T-helper 1 cell (primary cell): ENCODE measurements at regions not wholly inside any gene's neighbourhood (a gene's known extent, or its start where the extent isn't known, plus 50 kb on each side); places are given as distances from the start of the nearest gene placed in this dataset.

Source experiments
- DNase-seq, 5 donors: peaks; one replicate each; pipeline ENCODE4 v3.0.0-alpha.2; 2012 to 2020

DNA sequence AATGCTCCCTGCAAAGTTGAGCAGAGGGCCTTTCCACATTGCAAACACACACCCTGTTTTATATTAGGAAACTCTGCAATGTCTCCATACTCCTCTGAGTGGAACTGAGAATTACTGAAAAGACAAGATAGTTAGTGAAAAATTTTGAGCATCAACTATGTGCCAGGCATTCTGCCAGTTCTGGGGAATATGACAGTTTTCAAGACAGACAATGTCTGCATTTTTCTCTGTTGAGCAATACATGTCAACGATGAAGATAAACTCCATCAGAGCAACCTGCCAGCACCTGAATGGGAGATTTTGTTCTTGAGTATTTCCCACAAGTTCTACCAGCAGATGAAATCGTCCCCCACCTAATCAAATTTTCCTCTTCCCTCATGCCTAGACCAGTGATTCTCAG, 203.4 kb upstream of the BMPER start:
- DNase-seq = no peak

DNA sequence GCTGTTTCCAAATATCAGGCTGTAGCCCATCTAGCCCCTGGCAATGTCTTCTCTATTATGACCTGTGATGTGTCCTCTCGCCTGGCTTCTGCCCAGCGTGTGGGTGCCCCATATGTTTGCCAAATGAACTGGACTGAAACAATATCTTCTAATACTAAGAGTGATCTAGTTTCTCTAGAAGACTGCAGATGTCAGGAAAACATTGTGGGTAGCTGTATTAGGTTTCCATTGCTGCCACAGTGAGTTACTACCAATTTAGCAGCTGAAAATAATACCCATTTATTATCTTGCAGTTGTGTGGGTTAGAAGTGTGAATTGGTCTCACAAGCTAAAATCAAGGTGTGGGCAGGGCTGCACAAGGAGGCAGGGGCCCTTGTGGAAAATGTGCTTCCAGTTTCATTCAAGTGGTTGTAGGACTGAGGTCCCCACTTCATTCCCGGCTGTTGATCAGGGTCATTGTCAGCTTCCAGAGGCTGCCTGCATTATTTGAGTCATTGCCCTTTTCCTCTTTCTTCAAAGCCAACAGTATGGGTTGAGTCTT, 202.8 kb upstream of the BMPER start:
- DNase-seq = no peak

DNA sequence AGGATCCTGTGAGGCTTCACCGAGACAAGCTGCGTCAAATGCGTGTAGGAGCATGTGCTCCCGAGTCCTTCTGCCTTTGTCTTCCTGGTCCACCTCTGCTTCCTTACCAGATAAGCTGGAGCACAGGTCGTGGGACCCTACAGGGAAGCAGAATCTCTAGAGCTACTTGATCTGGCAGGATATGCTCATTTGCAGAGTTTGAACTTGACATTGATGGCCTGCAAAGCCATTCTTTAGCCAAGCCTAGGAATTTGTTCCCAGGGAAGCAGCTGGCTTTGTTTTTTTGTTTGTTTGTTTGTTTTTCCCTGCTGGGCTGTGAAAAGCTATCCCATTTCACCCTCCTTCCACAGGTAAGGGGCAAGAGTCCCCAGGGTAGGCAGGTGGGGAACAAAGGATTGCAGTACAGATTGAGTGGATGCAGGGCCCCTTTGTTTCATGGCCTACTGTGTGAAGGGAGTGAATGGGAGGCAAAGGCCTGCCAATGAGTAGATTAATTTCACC, 200.0 kb upstream of the BMPER start:
- DNase-seq = no peak

DNA sequence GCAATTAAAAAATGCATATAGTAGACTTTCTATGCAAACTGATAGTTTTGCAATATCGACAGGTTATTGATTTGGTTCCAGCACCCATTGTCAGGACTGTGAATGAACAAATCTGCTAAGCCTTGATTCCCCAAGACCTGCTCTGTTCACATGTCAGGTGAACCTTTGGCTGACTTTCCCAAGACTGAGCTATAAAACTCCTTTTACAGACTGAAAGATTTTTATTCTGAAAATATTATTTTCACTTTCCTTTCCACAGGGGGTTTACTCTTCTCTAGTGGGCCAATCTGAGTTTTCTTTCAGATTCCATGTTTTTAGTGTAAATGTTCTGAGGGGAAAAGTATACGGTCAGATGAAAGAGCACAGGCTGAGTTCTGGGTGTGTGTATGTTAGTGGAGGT, 199.2 kb upstream of the BMPER start:
- no peak for DNase-seq

DNA sequence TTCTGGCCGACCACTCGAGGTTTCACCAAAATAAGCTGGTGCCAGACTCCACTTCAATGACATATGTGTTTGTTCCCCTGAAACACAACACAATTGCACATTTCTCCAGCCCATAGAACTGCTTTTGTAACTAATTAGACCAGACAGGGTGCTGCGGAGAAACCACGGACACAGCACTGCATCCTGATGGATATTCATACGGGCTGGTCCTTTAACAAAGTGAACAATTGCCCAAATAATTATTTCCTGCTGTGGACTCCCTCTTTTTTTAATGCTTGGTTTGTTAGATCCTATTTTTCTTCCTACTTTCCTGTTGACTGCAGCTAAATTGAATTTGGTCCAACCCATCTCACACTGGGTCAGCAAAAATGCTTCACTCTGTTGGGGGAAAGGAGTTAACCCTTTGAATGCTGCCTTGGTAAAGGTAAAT, 198.6 kb upstream of the BMPER start:
- DNase-seq = no peak

DNA sequence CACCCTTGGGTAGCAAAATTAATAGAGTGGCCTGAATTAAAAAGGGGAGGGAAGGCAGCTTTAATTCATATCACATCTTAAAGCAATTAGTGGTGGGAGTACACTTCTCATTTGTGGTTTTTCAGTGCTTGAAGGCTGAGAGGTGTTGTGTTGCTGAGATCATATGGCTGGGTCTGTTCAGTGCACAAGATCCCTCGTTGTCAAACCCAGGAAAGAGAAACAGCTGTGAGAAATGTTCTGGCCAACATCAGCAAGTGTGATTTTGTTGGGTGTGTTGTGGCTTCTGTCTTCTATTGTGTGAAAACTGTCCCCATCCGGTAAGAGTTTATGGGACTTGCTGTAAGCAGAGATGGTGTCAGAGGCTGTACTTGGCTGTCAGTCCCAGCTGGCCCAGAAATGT, 197.9 kb upstream of the BMPER start:
- no peak for DNase-seq

DNA sequence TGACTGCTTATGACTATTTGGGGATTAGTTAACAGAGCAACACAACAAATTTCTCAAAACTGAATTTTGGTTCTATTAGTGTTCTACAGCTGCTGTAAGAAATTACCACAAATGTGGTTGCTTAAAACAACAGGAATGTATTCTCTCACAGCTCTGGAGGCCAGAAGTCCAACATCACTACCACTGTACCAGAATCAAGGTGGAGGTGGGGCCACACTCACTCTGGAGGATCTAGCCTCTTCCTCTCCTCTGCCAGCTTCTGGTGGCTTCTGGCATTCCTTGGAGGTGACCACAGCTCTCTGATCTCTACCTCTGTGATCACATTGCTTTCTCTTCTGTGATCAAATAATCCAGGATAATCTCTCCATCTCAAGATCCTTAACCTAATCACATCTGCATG, 194.7 kb upstream of the BMPER start:
- DNase-seq = no peak

DNA sequence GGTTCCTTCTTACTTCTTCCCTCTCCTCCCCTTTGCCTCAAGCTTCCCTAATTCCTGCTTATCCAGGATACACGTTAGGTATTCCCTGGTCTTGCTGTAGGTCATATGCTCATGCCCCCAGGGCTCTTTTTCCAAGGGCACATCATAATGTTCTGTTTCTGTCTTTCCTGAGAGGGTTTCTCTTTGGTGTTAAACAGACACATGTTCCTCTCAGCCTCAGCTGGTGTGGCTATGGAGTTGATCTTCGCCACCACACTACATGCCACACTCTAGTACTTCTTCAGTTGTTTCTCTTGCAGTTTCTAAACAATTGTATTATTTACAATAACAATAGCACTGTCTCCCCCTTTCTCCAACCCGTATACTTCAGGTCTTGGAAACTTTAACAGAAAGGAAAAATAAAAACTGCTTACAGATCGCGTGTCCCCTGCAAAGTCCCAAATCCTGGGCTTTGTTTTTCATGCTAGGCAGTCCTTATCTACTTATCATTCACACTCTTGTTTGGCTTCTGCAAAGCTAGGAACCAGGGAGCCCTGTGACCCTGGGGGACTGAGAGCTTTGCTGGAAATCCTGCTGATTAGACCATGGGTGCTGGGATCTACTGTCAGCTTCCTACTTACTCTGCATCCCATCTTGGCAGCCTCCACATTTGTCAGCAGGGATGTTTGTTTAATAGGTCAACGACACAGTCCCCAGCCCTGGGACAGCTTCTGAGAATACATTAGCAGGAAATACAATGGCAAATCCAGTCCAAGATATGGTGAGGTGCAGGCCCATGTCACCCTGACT, 193.9 kb upstream of the BMPER start:
- no peak for DNase-seq

DNA sequence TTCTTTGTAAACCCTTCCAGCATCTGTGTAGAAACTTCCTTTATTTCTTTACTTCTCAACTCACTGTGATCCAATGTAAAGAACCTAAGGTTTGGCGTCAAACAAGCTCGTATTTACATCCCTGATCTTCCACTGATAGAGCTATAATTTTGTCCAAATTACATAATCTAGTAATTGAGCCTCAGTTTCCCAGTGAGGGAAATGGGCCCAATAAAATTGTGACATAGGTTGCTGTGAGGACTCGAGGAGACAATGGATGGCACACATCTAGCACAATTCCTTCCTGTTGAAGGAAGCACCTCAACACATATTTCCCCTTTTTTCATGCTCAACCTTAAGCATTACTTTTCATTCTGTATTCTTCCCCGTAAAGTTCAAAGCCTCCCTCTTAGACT, 193.3 kb upstream of the BMPER start:
- DNase-seq = no peak

DNA sequence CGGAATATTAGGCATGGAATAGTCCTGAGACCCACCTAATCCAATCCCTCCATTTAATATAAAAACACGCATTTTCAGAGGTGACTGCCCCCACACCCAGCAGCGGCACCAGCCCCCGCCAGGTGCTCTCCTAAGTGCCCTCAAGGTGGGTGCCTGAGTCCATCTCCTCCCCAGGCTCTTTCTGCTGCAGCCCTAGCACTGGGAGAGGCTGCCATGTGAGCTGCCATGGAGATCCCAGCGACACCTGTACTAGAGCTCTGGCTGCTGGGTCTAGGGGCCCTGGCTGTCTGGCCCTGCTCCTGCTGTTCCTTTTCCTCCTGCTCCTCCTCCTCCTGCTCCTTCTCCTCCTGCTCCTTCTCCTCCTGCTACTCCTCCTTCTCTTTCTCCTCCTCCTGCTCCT, 191.1 kb upstream of the BMPER start:
- no peak for DNase-seq

DNA sequence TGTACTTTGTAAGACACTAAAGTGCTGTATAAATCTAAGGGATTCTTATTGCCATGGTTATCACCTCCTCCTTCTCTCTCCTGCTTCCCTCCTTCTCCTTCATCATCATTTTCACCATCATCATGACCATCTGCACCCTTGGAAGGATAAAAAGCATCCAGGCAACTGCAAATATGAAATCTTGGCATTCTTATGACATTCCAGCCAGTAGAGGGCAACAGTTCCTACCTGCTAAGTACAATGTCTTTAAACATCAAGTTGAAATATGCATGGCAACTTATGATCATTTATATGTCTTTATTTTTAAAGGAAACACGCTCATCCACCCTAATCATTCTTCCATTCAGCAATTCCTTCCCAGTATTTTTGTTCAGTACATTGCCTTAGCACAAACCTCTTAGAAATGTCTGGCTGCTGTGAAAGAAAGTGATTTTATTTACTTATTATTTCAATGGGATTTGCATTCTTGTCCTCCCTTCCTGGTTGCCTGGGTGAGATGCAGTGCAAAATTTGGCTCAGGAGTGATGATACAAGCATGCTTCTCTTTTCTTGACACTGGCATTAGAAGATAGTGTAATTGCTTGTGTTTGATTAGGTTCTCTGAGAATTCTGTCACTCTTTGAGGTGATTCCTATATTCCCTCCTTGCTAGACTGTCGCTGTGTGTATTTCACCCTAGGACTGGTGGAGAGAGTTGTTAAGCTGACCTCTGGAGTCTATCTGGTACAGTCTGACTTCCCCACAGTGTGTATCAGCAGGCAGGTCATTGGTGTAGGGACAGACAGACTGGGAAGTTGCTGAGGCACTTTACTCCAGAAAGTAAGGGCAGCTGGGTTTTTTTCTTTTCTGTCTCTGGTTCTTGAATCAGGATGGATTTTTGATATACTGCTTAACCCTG, 188.5 kb upstream of the BMPER start:
- no peak for DNase-seq

DNA sequence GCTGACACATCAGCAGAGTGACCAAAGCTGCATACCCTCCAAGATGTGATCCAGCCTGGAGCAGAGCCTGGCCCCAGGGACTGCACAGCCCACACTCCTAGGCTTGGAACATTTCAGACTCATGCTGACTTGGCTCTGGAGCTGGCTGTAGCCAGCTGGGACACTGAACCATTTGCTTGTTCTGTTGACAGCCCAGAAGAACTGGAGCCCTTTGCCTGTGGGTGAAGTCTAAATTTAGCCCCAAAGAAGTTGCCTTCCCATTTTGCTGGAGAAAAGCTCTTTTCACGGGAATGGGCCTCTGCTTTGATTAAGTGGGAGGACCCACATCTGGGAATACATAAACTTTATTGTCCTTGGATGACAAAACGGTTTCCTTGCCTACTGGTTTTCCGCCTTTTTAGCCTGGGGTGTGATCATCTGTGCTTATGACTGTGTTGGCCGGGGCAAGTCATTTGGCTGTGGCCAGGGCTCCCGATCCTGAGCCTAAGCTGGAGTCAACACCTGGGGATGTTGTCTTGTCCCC, 186.2 kb upstream of the BMPER start:
- no peak for DNase-seq

DNA sequence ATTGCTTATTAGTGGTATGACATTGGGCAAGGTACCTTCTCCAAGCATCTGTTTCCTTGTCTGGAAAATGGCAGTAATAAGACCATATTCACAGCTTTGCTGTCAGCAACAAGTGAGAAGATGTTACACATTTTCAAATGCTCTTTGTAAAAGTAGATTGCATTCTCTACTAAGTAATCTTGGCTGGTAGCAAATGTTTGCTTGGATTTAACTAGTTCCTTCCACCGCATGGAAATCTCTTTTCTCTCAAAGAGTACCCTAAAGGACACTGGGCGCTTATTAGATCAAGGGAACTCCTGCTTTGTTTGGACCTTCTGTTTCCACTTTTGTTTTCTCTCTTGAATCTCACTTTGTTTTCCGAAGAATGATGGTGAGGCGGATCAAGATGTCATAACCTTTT, 185.2 kb upstream of the BMPER start:
- no peak for DNase-seq

DNA sequence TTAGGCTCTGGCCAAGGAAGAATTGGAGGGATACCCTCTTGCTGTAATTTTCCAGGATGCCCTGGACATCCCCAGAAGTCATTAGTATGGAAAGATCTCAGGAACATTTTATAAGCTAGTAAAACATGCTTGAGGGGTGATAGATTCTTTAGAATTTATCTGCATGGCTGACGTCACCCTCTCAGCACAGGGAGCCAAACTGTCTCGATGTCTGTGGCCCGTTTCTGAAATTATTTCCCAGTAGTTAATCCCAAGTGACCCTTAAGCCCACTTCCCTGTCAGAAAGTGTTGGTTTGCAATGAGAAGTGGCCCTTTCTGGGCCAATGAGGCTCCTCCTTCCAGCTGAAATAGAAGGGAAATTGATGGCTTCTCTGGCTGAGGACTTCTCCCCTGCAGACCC, 184.5 kb upstream of the BMPER start:
- DNase-seq = no peak

DNA sequence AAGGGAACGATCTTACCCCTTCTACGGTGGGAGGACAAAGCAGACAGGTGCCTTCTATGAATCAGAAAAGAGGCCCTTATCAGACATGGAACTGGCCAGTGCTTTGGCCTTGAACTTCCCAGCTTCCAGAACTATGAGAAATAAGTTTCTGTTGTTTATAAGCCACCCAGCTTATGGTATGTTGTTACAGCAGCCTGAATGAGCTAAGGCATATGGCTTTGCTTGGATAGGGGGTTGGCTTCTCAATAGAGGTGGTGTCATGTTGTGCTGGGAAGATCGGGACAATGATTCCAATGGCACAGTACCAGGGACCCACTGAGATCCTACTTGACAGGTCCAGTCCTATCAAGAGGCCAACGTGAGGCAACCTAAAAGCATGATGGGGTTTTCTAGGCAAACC, 183.4 kb upstream of the BMPER start:
- no peak for DNase-seq

DNA sequence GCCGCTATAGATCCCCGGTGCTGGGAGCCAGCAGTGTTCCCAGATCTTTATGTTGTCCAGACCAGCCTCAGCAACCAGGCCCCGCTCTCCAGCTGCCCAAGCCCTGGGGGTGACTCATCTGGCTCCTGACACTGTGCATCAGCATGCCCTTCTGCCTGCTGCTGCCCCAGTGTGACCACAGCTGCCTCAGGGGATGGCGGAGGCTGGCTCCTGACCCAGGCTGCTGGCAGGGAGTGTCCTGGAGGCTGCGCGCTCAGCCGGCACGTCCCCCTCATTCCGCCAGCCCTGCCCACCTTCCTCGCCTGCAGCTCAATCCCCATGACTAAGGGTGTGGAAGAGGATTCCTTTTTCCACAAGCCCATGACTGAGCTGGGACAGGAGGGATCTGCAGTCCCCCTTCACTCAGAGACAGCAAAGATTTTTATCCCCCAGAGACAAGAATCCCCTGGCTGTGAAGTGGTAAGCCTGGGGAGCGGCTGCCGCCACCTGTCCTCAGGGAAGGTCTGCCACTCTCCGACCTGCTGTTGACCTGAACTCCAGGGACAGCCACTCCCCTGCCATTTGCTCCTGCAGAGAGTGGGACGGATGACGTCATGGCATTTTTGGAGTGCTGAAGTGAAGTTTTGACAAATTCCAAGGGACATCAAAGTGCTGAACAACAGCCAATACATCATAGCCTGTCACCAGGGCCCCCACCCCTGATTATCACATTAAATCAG, 182.8 kb upstream of the BMPER start:
- DNase-seq = no peak

DNA sequence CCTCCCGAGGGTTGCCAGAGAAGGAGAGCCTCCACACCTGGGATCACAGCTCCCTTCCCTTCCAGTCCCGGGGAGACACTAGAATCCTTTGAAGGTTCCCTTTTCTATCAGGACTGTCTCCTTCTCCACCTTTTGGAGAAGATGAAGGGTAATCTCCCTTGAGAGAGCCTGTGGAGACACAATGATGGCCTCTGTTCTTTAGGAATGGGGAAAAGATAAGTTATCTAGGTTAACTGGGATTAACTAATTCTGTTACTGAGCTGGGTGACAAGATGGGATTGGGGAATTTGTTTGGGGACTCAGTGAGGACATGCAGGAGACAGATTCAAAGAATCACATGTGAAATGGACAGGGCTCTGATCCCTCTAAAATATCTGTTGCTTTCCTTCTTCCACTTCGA, 181.1 kb upstream of the BMPER start:
- DNase-seq = no peak

DNA sequence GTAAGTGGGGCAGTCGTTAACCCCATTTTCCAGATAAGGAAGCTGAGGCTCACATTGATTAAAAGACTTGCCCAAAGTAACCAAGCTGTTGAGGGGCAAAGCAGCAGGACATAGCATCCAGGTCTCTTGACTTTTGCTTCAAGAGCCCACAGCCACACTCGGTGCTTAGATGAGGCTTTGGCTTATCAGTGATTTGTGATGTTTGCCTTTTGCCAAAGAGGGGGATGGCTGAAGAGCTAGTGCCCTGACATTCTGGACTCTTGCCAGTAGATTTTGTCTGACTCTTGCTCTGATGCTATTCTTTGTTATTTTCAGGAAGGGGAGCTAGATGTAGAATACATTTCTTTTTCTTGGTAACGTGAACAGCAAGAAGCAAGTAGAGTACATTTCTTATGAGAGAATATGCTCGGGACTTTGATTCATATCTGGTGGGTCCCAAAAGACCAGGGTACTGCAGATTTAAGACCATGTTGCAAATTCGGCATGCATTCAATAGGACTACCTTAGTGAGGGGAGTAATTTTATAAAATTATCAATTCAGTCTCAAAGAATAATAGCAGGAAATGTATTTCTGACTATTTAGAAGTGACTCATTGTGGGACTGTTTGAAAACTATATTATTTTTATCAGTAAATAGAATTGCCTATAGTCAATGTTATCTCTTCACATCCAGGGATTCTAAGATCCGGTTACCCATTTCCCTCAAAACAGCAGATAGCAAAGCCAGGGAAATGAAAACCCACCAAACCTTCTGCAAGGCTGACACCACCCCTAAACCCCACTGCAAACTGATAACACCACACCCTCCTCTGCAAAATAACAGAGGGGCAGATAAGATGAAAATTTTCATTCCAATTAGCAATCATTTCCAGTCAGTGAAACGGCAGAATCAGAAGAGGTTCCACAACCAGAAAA, 180.0 kb upstream of the BMPER start:
- DNase-seq = no peak

DNA sequence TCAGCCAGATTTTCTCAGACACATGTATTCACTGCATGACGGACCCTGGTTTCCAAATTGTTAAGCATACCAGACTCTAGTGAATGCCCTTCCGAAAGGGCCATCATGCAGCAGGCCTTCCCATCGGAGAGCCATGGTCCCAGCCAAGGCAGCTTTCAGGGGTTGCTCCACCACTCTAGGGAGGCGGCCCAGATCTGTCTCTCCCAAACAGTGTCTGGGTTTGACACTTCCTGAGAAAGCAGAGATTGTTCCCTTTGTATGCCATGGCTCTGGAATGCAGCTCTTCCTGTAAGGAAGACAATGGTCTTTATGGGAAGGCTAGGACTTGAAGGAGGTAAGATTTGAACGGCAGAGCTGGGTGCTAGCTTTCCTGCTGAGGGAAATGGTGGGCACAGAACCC, 178.8 kb upstream of the BMPER start:
- DNase-seq = no peak

DNA sequence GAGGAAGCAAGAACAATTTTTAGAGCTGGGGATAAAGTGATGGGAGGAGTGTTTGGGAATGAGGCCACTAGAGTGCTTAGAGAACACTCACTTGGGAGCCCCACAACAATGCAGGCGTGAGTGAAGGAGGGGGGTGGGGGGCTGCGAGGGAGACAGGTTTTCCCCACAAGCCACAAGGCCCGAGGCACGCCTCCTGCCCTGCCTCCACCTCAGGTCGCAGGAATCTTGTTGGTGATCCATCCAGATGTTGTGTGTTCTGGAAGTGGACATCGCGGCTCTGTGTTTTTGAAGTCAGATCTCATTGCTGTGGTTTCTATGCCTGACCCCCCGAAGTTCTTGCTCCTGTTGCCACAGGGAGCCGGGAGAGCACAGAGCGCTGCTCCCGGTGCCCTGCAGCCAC, 178.0 kb upstream of the BMPER start:
- no peak for DNase-seq

DNA sequence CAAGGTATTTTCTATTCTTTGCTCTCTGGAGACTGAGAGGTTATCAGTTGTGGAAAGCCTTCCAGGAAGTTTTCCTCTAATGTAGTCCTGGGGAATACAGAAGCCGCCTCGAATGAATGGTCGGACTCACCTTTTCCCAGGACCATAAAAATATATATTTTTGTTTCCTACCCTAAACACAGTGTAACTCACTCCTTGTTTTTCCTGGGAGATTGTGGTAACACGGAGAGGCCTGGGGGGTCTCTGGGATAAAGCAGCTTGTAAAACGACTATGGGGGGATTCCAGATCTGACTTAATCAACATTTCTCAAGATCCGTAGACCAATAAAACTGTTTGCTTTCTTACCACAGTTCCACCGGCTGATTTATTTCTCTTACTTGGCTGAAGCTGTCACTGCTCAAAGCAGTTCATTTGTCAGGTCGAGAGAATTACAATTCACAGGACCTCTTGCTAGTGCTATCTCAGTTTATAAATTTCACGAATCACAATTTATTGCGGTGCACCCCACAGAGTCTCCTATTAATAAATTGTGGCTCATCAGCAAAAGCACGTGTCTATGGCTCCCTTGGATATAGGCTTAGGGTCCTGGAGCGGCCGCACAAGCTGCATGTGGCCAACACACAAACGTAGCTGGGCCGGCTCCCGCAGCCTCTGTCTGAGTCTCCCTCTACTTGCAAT, 176.3 kb upstream of the BMPER start:
- DNase-seq = no peak
